WTC11 (cell line): ENCODE measurements at regions not wholly inside any gene's neighbourhood (a gene's known extent, or its start where the extent isn't known, plus 50 kb on each side); places are given as distances from the start of the nearest gene placed in this dataset.

Source experiments
- ATF2 ChIP-seq: sonication (generic); formaldehyde crosslinking; IDR thresholded peaks from 2 replicates; pipeline ENCODE4 v1.8.1; 2022; ENCODE audit warnings: low read depth, missing genetic modification reagents, borderline replicate concordance
- ATF3 ChIP-seq: sonication (generic); formaldehyde crosslinking; conservative IDR thresholded peaks from 2 replicates; pipeline ENCODE4 v1.8.1; 2022; ENCODE audit warnings: mild to moderate bottlenecking, missing genetic modification reagents
- CREB1 ChIP-seq: sonication (generic); formaldehyde crosslinking; IDR thresholded peaks from 2 replicates; pipeline ENCODE4 v1.8.0; 2023; ENCODE audit warnings: mild to moderate bottlenecking, missing genetic modification reagents
- CTCF ChIP-seq: fragments of 200-600 bp; IDR thresholded peaks from 2 replicates; pipeline ENCODE4 v1.8.0; 2022; ENCODE audit warnings: antibody characterized with exemption
- E2F4 ChIP-seq: sonication (generic); formaldehyde crosslinking; IDR thresholded peaks from 2 replicates; pipeline ENCODE4 v1.8.1; 2022; ENCODE audit warnings: low read depth, mild to moderate bottlenecking, moderate library complexity, missing genetic modification reagents, borderline replicate concordance
- IRF2 ChIP-seq: sonication (generic); formaldehyde crosslinking; IDR thresholded peaks from 2 replicates; pipeline ENCODE4 v1.8.0; 2022; ENCODE audit warnings: low read depth, missing genetic modification reagents, borderline replicate concordance
- JUN ChIP-seq: sonication (generic); formaldehyde crosslinking; IDR thresholded peaks from 2 replicates; pipeline ENCODE4 v1.8.0; 2023; ENCODE audit warnings: mild to moderate bottlenecking, missing genetic modification reagents
- MYBL2 ChIP-seq: sonication (generic); formaldehyde crosslinking; IDR thresholded peaks from 2 replicates; pipeline ENCODE4 v1.8.1; 2023; ENCODE audit warnings: mild to moderate bottlenecking, moderate library complexity, missing genetic modification reagents
- PRRX2 ChIP-seq: fragments of 250-450 bp; sonication (Bioruptor Pico); IDR thresholded peaks from 2 replicates; pipeline ENCODE4 v1.8.0; 2021; ENCODE audit warnings: mild to moderate bottlenecking
- RELA ChIP-seq: sonication (generic); formaldehyde crosslinking; IDR thresholded peaks from 2 replicates; pipeline ENCODE4 v1.8.1; 2022; ENCODE audit warnings: missing genetic modification reagents, mild to moderate bottlenecking, borderline replicate concordance
- USF1 ChIP-seq: sonication (generic); formaldehyde crosslinking; IDR thresholded peaks from 2 replicates; pipeline ENCODE4 v1.8.0; 2022; ENCODE audit warnings: mild to moderate bottlenecking, missing genetic modification reagents
- ZNF317 ChIP-seq: sonication (generic); formaldehyde crosslinking; IDR thresholded peaks from 2 replicates; pipeline ENCODE4 v1.8.1; 2023; ENCODE audit warnings: low read depth, mild to moderate bottlenecking, moderate library complexity, missing genetic modification reagents, borderline replicate concordance
- ZNF396 ChIP-seq: fragments of 250-450 bp; sonication (Bioruptor Pico); IDR thresholded peaks from 2 replicates; pipeline ENCODE4 v1.8.0; 2021; ENCODE audit warnings: mild to moderate bottlenecking, moderate library complexity, borderline replicate concordance
- ZNF423 ChIP-seq: fragments of 250-450 bp; sonication (Bioruptor Pico); IDR thresholded peaks from 2 replicates; pipeline ENCODE4 v2.1.2; 2022; ENCODE audit warnings: mild to moderate bottlenecking, moderate library complexity

- TF ChIP-seq CTCF (no peak), MYBL2 (no peak), JUN (CRISPR knock-in tag) (no peak), ATF2 (CRISPR knock-in tag) (no peak), USF1 (CRISPR knock-in tag) (no peak), CREB1 (CRISPR knock-in tag) (no peak), E2F4 (CRISPR knock-in tag) (no peak), ZNF423 (CRISPR knock-in tag) (no peak), ATF3 (CRISPR knock-in tag) (no peak), PRRX2 (CRISPR knock-in tag) (no peak), ZNF317 (CRISPR knock-in tag) (no peak), IRF2 (CRISPR knock-in tag) (no peak), RELA (no peak), ZNF396 (CRISPR knock-in tag) (no peak)
These were observed 779.1 kb downstream of the BRD1 start for GRCh38 chr22:49048591-49048990.
